ENCODE measurements at regions not wholly inside any gene's neighbourhood (a gene's known extent, or its start where the extent isn't known, plus 50 kb on each side); places are given as distances from the start of the nearest gene placed in this dataset.
"Not testable (repeated sequence)": the region's sequence is repeated elsewhere in the genome, so short reads cannot be mapped to it uniquely, and the experiment has no call there.

- POLR2A ChIA-PET; ATAC-seq; H3K27ac Mint-ChIP-seq; H3K4me1 Mint-ChIP-seq (ENCODE audit: low read depth); H3K4me3 Mint-ChIP-seq; H3K36me3 Mint-ChIP-seq (ENCODE audit: low read depth); H3K27me3 Mint-ChIP-seq (ENCODE audit: low read depth); H3K9me3 Mint-ChIP-seq (ENCODE audit: insufficient read depth); CTCF ChIA-PET; DNase-seq: not testable (repeated sequence)
Measured at GRCh38 chr13:28570356-28570755, 75.4 kb upstream of the FLT1 start.

DNA sequence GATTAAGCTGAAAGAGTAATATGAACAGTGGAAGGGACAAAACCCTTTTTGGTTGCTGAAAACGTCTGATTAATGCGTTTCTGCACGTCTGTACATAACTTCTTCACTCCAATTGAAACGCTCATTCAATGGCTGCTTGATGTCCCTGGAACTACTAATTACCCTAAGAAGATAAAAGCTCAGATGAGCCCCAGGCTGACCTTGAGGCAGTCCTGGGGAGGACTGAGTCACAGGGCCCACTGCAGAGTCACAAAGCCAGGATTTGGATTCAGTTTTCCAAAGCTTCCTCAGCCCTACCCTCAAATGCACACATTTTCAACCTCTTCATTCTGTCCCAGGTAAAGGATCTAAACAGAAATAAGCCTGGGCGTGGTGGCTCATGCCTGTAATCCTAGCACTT is 75.0 kb upstream of the FLT1 start:
- DNase-seq (no peak), ATAC-seq (no peak)

DNA sequence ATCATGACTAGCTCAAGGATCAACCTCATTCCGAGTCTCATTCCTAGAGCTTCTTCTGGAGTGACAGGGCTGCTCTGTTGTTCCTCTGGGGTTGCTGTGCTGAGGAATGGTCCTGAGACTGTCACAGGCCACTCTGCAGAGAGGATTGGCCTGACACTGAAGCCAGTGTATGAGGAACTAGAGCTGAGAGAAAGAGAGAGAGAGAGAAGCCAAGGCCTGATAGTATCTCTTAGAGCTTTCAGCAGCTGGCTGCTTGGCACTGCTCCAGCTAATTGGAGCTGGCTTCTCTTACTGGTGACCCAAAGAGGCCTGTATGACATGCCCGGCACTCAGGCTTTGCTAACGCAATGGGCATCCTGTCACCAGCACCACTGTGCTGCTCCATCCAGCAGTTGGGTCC is 73.4 kb upstream of the FLT1 start:
- H3K36me3 Mint-ChIP-seq (ENCODE audit: low read depth): no peaks in the 10 kb centered on the region
- no peaks in the 10 kb centered on the region for H3K9me3 Mint-ChIP-seq (ENCODE audit: insufficient read depth)
- DNase-seq: no peak
- no peak for ATAC-seq
- ChIA-PET CTCF (no interaction called here), POLR2A (no interaction called here)
- H3K4me1 Mint-ChIP-seq (ENCODE audit: low read depth): no peaks in the 10 kb centered on the region
- no peak overlapping the region for H3K27ac Mint-ChIP-seq
- H3K4me3 Mint-ChIP-seq: no peak overlapping the region
- H3K27me3 Mint-ChIP-seq (ENCODE audit: low read depth): peaks cover 5% of the 10 kb centered on the region

More for the DNA sequence above, 75.0 kb upstream of the FLT1 start:
- H3K4me3 Mint-ChIP-seq: no peak overlapping the region
- no peaks in the 10 kb centered on the region for H3K36me3 Mint-ChIP-seq (ENCODE audit: low read depth)
- H3K4me1 Mint-ChIP-seq (ENCODE audit: low read depth): peaks cover 5% of the 10 kb centered on the region
- ChIA-PET CTCF (no interaction called here), POLR2A (no interaction called here)
- no peak overlapping the region for H3K27ac Mint-ChIP-seq
- no peaks in the 10 kb centered on the region for H3K9me3 Mint-ChIP-seq (ENCODE audit: insufficient read depth)
- H3K27me3 Mint-ChIP-seq (ENCODE audit: low read depth): peaks cover 5% of the 10 kb centered on the region

- H3K27ac Mint-ChIP-seq: no peak overlapping the region
- no peaks in the 10 kb centered on the region for H3K9me3 Mint-ChIP-seq (ENCODE audit: insufficient read depth)
- POLR2A ChIA-PET: no interaction called here
- DNase-seq (no peak), ATAC-seq (no peak)
- CTCF ChIA-PET: no interaction called here
- peaks cover 2% of the 10 kb centered on the region for H3K27me3 Mint-ChIP-seq (ENCODE audit: low read depth)
- H3K4me1 Mint-ChIP-seq (ENCODE audit: low read depth): no peaks in the 10 kb centered on the region
- H3K36me3 Mint-ChIP-seq (ENCODE audit: low read depth): no peaks in the 10 kb centered on the region
- no peak overlapping the region for H3K4me3 Mint-ChIP-seq
Measured at GRCh38 chr13:28566891-28567290, 72.0 kb upstream of the FLT1 start.

GRCh38 chr13:28566283-28566682 is 71.4 kb upstream of the FLT1 start:
- Mint-ChIP-seq H3K9me3 (ENCODE audit: insufficient read depth) (no peaks in the 10 kb centered on the region), H3K36me3 (ENCODE audit: low read depth) (no peaks in the 10 kb centered on the region), H3K27me3 (ENCODE audit: low read depth) (peaks cover 2% of the 10 kb centered on the region), H3K27ac (no peak overlapping the region), H3K4me1 (ENCODE audit: low read depth) (no peaks in the 10 kb centered on the region), H3K4me3 (no peak overlapping the region)
- DNase-seq (no peak), ATAC-seq (no peak)
- POLR2A ChIA-PET: no interaction called here
- CTCF ChIA-PET: no interaction called here

- Mint-ChIP-seq H3K4me1 (ENCODE audit: low read depth) (no peaks in the 10 kb centered on the region), H3K9me3 (ENCODE audit: insufficient read depth) (no peaks in the 10 kb centered on the region), H3K27ac (no peak overlapping the region), H3K27me3 (ENCODE audit: low read depth) (peaks cover 9% of the 10 kb centered on the region), H3K36me3 (ENCODE audit: low read depth) (no peaks in the 10 kb centered on the region), H3K4me3 (no peak overlapping the region)
- DNase-seq (no peak), ATAC-seq (no peak)
- POLR2A ChIA-PET: no interaction called here
- CTCF ChIA-PET: no interaction called here
Measured at GRCh38 chr13:28564030-28564429, 69.1 kb upstream of the FLT1 start.

DNA sequence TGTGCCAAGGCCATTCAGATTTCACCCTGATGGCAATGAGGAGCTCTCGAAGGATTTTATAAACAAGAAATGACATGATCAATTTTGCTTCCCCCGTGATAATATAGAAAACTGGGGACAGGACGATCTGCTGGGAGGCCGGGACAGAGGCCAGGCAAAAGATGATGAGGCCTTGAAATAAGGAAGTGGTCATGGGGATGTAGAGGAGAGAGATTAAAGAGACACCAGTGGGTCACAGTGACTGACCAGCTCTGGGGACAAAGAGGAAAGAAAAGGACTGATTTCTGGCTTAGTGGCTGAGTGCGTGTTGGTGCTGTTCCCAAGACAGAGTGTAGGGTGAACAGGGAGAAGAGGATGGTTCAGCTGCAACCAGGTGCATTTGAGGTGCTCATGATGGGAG is 68.7 kb upstream of the FLT1 start:
- no peak overlapping the region for H3K27ac Mint-ChIP-seq
- H3K36me3 Mint-ChIP-seq (ENCODE audit: low read depth): no peaks in the 10 kb centered on the region
- CTCF ChIA-PET: no interaction called here
- POLR2A ChIA-PET: no interaction called here
- H3K9me3 Mint-ChIP-seq (ENCODE audit: insufficient read depth): no peaks in the 10 kb centered on the region
- H3K4me3 Mint-ChIP-seq: no peak overlapping the region
- DNase-seq (no peak), ATAC-seq (no peak)
- no peaks in the 10 kb centered on the region for H3K4me1 Mint-ChIP-seq (ENCODE audit: low read depth)
- peaks cover 9% of the 10 kb centered on the region for H3K27me3 Mint-ChIP-seq (ENCODE audit: low read depth)

DNA sequence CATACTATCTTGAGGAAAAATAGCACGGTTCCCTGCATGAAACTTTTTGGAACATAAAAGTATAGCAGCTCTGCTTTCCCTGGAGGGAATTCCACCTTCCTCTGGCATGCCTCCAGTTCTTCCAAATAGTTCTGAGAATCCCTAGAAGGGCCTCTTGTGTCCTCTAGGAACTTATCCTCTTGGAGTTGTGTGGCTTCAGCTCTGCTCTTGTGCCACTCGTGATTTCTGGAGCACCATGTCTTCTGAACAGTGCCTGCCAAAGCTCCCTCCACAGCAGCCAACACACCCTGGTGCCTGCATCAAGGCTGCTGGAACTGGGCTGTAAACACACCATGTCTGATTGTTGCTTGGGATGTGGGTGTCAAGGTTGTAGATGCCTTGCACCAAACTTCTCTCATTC is 65.7 kb upstream of the FLT1 start:
- H3K27me3 Mint-ChIP-seq (ENCODE audit: low read depth): peaks cover 7% of the 10 kb centered on the region
- ChIA-PET POLR2A (no interaction called here), CTCF (no interaction called here)
- no peaks in the 10 kb centered on the region for H3K9me3 Mint-ChIP-seq (ENCODE audit: insufficient read depth)
- no peak for ATAC-seq
- no peaks in the 10 kb centered on the region for H3K36me3 Mint-ChIP-seq (ENCODE audit: low read depth)
- H3K4me1 Mint-ChIP-seq (ENCODE audit: low read depth): no peaks in the 10 kb centered on the region
- H3K4me3 Mint-ChIP-seq: no peak overlapping the region
- no peak for DNase-seq
- no peak overlapping the region for H3K27ac Mint-ChIP-seq

DNA sequence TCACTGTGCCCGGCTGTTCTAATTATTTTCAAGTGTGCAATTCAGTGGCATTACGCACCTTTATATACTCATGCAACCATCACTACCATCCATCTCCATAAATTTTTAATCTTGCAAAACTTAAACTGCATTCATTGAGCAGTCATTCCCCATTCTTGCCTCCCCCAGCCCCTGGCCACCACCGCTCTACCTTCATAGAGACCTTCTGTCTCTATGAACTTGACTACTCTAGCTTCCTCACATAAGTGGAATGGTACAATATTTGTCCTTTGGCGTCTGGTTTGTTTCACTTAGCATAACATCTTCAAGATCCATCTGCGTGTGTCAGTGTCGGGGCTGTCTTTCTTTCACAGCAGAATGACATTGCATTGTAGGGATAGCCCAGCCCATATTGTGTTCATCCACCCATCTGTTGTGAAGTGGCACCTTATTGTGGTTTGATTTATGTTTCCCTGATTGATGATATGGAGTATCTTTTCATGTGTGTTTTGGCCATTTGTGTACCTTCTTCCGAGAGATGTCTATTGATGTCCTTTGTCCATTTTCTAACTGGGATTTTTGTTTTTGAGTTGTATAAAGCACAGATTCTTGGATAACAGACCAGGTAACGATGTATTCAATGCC is 64.8 kb upstream of the FLT1 start:
- Mint-ChIP-seq H3K27me3 (ENCODE audit: low read depth) (peaks cover 11% of the 10 kb centered on the region), H3K9me3 (ENCODE audit: insufficient read depth) (no peaks in the 10 kb centered on the region), H3K27ac (no peak overlapping the region), H3K4me3 (no peak overlapping the region), H3K36me3 (ENCODE audit: low read depth) (no peaks in the 10 kb centered on the region), H3K4me1 (ENCODE audit: low read depth) (no peaks in the 10 kb centered on the region)
- CTCF ChIA-PET: no interaction called here
- DNase-seq (no peak), ATAC-seq (no peak)
- POLR2A ChIA-PET: no interaction called here

DNA sequence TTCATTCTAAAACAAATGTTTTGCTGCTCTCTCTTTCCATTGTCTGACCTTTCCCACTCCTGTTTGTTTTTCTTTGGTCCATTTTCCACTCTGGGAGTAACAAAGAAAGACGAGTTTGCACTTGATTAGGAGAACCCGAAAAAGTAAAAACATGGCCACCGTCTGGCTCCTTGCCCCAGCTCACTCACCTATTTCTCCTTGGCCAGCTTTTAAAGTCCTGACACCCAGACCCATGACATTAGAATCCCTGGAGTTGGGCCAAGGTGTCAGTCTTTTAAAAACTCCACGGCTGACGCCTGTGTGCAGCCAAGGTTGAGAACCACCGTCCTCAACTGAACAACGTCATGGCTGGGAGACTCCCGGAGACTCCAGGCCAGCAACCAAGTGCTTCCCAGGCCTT is 63.6 kb upstream of the FLT1 start:
- ChIA-PET CTCF (interaction anchor here (0.7 kb wide), 1 partner anchor 239 kb away, joined by 4 read pairs; no protein-coding TSS in a partner anchor), POLR2A (no interaction called here)
- Mint-ChIP-seq H3K27ac (no peak overlapping the region), H3K9me3 (ENCODE audit: insufficient read depth) (no peaks in the 10 kb centered on the region), H3K4me1 (ENCODE audit: low read depth) (no peaks in the 10 kb centered on the region), H3K36me3 (ENCODE audit: low read depth) (no peaks in the 10 kb centered on the region), H3K27me3 (ENCODE audit: low read depth) (peaks cover 13% of the 10 kb centered on the region), H3K4me3 (no peak overlapping the region)
- DNase-seq (no peak), ATAC-seq (no peak)

- no peak for DNase-seq
- no peak overlapping the region for H3K4me3 Mint-ChIP-seq
- no peak for ATAC-seq
- POLR2A ChIA-PET: no interaction called here
- peaks cover 13% of the 10 kb centered on the region for H3K27me3 Mint-ChIP-seq (ENCODE audit: low read depth)
- H3K27ac Mint-ChIP-seq: no peak overlapping the region
- no peaks in the 10 kb centered on the region for H3K9me3 Mint-ChIP-seq (ENCODE audit: insufficient read depth)
- no peaks in the 10 kb centered on the region for H3K36me3 Mint-ChIP-seq (ENCODE audit: low read depth)
- H3K4me1 Mint-ChIP-seq (ENCODE audit: low read depth): no peaks in the 10 kb centered on the region
- CTCF ChIA-PET: no interaction called here
Measured at GRCh38 chr13:28557725-28558520, 63.0 kb upstream of the FLT1 start.

- POLR2A ChIA-PET: interaction anchor here (0.7 kb wide), 1 partner anchor 103 kb away, joined by 3 read pairs; no protein-coding TSS in a partner anchor
- DNase-seq: no peak
Measured at GRCh38 chr13:28555096-28555495, 60.2 kb upstream of the FLT1 start.

DNA sequence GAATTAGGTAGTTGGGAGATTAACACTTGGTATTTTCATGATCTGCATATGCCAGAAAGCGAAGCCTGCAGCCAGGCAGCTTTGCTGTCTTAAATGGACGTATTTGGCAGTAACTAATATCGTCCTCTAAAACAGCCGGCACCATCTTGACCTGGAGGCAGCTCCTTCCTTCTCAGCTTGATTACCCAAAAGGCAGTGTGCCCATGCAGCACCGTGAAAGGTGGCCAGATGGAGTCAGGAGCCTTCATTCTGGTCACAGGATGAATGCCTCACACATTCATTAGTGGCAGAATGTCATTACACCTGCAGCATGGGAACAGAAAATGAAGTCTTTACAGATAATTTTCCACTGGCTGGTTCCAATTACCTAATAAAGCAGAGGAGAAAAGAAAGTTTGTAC is 59.0 kb upstream of the FLT1 start:
- H3K36me3 Mint-ChIP-seq (ENCODE audit: low read depth): no peaks in the 10 kb centered on the region
- DNase-seq (no peak), ATAC-seq (no peak)
- no peak overlapping the region for H3K27ac Mint-ChIP-seq
- no peaks in the 10 kb centered on the region for H3K9me3 Mint-ChIP-seq (ENCODE audit: insufficient read depth)
- peaks cover 7% of the 10 kb centered on the region for H3K27me3 Mint-ChIP-seq (ENCODE audit: low read depth)
- CTCF ChIA-PET: no interaction called here
- POLR2A ChIA-PET: no interaction called here
- no peaks in the 10 kb centered on the region for H3K4me1 Mint-ChIP-seq (ENCODE audit: low read depth)
- H3K4me3 Mint-ChIP-seq: no peak overlapping the region

More at GRCh38 chr13:28555096-28555495, 60.2 kb upstream of the FLT1 start:
- CTCF ChIA-PET: no interaction called here
- no peak for ATAC-seq
- Mint-ChIP-seq H3K4me3 (no peak overlapping the region), H3K9me3 (ENCODE audit: insufficient read depth) (no peaks in the 10 kb centered on the region), H3K27ac (no peak overlapping the region), H3K4me1 (ENCODE audit: low read depth) (no peaks in the 10 kb centered on the region), H3K36me3 (ENCODE audit: low read depth) (no peaks in the 10 kb centered on the region), H3K27me3 (ENCODE audit: low read depth) (peaks cover 13% of the 10 kb centered on the region)

Measured in activated CD8-positive, alpha-beta T cell treated with anti-CD3 and anti-CD28 coated beads, Interleukin-2, amount 10 ng/mL, durations not matched to agents 7 days and 5 days (primary cell).